ENCODE measurements at regions not wholly inside any gene's neighbourhood (a gene's known extent, or its start where the extent isn't known, plus 50 kb on each side); places are given as distances from the start of the nearest gene placed in this dataset.

GRCh38 chr5:18900644-18901043 lies 1087.4 kb downstream of the CDH18 start:
- H3K27ac Mint-ChIP-seq (ENCODE audit: unreplicated experiment) = no peak overlapping the region
- no peaks in the 10 kb centered on the region for H3K4me1 ChIP-seq
- DNase-seq = no peak
- H3K36me3 ChIP-seq (ENCODE audit: control insufficient read depth, insufficient read depth, low read length) = no peaks in the 10 kb centered on the region
- no peak overlapping the region for H3K4me3 Mint-ChIP-seq (ENCODE audit: unreplicated experiment)
- no peaks in the 10 kb centered on the region for H3K4me1 Mint-ChIP-seq (ENCODE audit: low read depth, unreplicated experiment)
- CTCF ChIA-PET = no interaction called here
- TF ChIP-seq CTCF (IDR thresholded peaks at IDR 0.05; ENCODE audit: insufficient read depth in 1 of 2, low read depth in 1 of 2, low read length in 1 of 2, severe bottlenecking in 1 of 2, unreplicated experiment in 1 of 2) = no peak
- H3K27me3 ChIP-seq (replicated peaks; ENCODE audit: control insufficient read depth, insufficient read depth, low read length) = no peaks in the 10 kb centered on the region
- H3K27me3 Mint-ChIP-seq (ENCODE audit: insufficient read depth, unreplicated experiment) = no peaks in the 10 kb centered on the region
- no peaks in the 10 kb centered on the region for H3K9me3 Mint-ChIP-seq (ENCODE audit: unreplicated experiment)
- H3K9me3 ChIP-seq = no peaks in the 10 kb centered on the region
- no TSS peak for BruUV-seq (replicated peaks)
- H3K4me3 ChIP-seq (ENCODE audit: low read depth, low read length) = no peak overlapping the region
- POLR2A ChIA-PET = no interaction called here
- H3K36me3 Mint-ChIP-seq (ENCODE audit: insufficient read depth, unreplicated experiment) = no peaks in the 10 kb centered on the region
- intact Hi-C loops (cut with micrococcal nuclease; ENCODE audit: unreplicated experiment) = no loop called here

- no peaks in the 10 kb centered on the region for H3K4me1 ChIP-seq
- H3K36me3 Mint-ChIP-seq (ENCODE audit: insufficient read depth, unreplicated experiment) = no peaks in the 10 kb centered on the region
- H3K27me3 ChIP-seq (replicated peaks; ENCODE audit: control insufficient read depth, insufficient read depth, low read length) = no peaks in the 10 kb centered on the region
- H3K4me3 Mint-ChIP-seq (ENCODE audit: unreplicated experiment) = no peak overlapping the region
- H3K9me3 ChIP-seq = no peaks in the 10 kb centered on the region
- TF ChIP-seq CTCF (IDR thresholded peaks at IDR 0.05; ENCODE audit: insufficient read depth in 1 of 2, low read depth in 1 of 2, low read length in 1 of 2, severe bottlenecking in 1 of 2, unreplicated experiment in 1 of 2) = no peak
- H3K36me3 ChIP-seq (ENCODE audit: control insufficient read depth, insufficient read depth, low read length) = no peaks in the 10 kb centered on the region
- no peaks in the 10 kb centered on the region for H3K9me3 Mint-ChIP-seq (ENCODE audit: unreplicated experiment)
- ChIA-PET POLR2A (no interaction called here), CTCF (no interaction called here)
- H3K27me3 Mint-ChIP-seq (ENCODE audit: insufficient read depth, unreplicated experiment) = no peaks in the 10 kb centered on the region
- H3K4me3 ChIP-seq (ENCODE audit: low read depth, low read length) = no peak overlapping the region
- no peaks in the 10 kb centered on the region for H3K4me1 Mint-ChIP-seq (ENCODE audit: low read depth, unreplicated experiment)
- no peak for DNase-seq
- no TSS peak for BruUV-seq (replicated peaks)
- intact Hi-C loops (cut with micrococcal nuclease; ENCODE audit: unreplicated experiment) = no loop called here
- no peak overlapping the region for H3K27ac Mint-ChIP-seq (ENCODE audit: unreplicated experiment)
These were observed 1067.0 kb downstream of the CDH18 start for GRCh38 chr5:18920966-18921365.

GRCh38 chr5:18932081-18932480 lies 1055.9 kb downstream of the CDH18 start:
- no peaks in the 10 kb centered on the region for H3K4me1 Mint-ChIP-seq (ENCODE audit: low read depth, unreplicated experiment)
- Histone ChIP-seq H3K27me3 (replicated peaks; ENCODE audit: control insufficient read depth, insufficient read depth, low read length) (no peaks in the 10 kb centered on the region), H3K4me3 (ENCODE audit: low read depth, low read length) (no peak overlapping the region), H3K9me3 (no peaks in the 10 kb centered on the region), H3K4me1 (no peaks in the 10 kb centered on the region), H3K36me3 (ENCODE audit: control insufficient read depth, insufficient read depth, low read length) (no peaks in the 10 kb centered on the region)
- H3K4me3 Mint-ChIP-seq (ENCODE audit: unreplicated experiment) = no peak overlapping the region
- POLR2A ChIA-PET = no interaction called here
- no peak for DNase-seq
- intact Hi-C loops (cut with micrococcal nuclease; ENCODE audit: unreplicated experiment) = no loop called here
- H3K9me3 Mint-ChIP-seq (ENCODE audit: unreplicated experiment) = no peaks in the 10 kb centered on the region
- no peak for TF ChIP-seq CTCF (IDR thresholded peaks at IDR 0.05; ENCODE audit: insufficient read depth in 1 of 2, low read depth in 1 of 2, low read length in 1 of 2, severe bottlenecking in 1 of 2, unreplicated experiment in 1 of 2)
- BruUV-seq (replicated peaks) = no TSS peak
- H3K27me3 Mint-ChIP-seq (ENCODE audit: insufficient read depth, unreplicated experiment) = peaks cover 2% of the 10 kb centered on the region
- H3K36me3 Mint-ChIP-seq (ENCODE audit: insufficient read depth, unreplicated experiment) = no peaks in the 10 kb centered on the region
- CTCF ChIA-PET = no interaction called here
- H3K27ac Mint-ChIP-seq (ENCODE audit: unreplicated experiment) = no peak overlapping the region
